Keratinocyte (primary cell): ENCODE measurements at regions not wholly inside any gene's neighbourhood (a gene's known extent, or its start where the extent isn't known, plus 50 kb on each side); places are given as distances from the start of the nearest gene placed in this dataset.

Experiments
- DNase-seq: peaks from one replicate; pipeline ENCODE4 v3.0.0-alpha.2; 2011; ENCODE audit warnings: low read depth, missing footprints, low spot score
- FAIRE-seq: peaks from 2 replicates; lab custom pipeline; 2011; peaks lifted over from hg19 to GRCh38; lab: Jason Lieb, UNC
- H2AFZ ChIP-seq: 2 replicates; pipeline ENCODE4 v1.6.0; 2012; ENCODE audit warnings: low read length, control low read depth, inconsistent platforms; ENCODE audit not compliant: control insufficient read depth
- H3K27ac ChIP-seq: 2 replicates; pipeline ENCODE4 v1.5.1; 2011; ENCODE audit warnings: low read length; ENCODE audit not compliant: control insufficient read depth, insufficient read depth
- H3K27me3 ChIP-seq: 3 replicates; pipeline ENCODE4 v1.6.0; 2011; ENCODE audit warnings: low read length; ENCODE audit not compliant: control insufficient read depth, insufficient read depth; ENCODE audit errors: extremely low read depth
- H3K36me3 ChIP-seq, 2 experiments: 2 replicates in 1 of 2; 3 replicates in 1 of 2; pipeline ENCODE4 v1.5.1; 2011; ENCODE audit warnings: low read length in 2 of 2, mild to moderate bottlenecking in 1 of 2; ENCODE audit not compliant: control insufficient read depth in 2 of 2, insufficient read depth in 2 of 2; ENCODE audit errors: extremely low read depth in 1 of 2
- H3K4me1 ChIP-seq: 3 replicates; pipeline ENCODE4 v1.5.1; 2011; ENCODE audit warnings: low read length; ENCODE audit not compliant: control insufficient read depth, insufficient read depth; ENCODE audit errors: extremely low read depth
- H3K4me2 ChIP-seq: 3 replicates; pipeline ENCODE4 v1.6.0; 2011; ENCODE audit warnings: low read depth, low read length; ENCODE audit not compliant: control insufficient read depth, insufficient read depth; ENCODE audit errors: extremely low read depth
- H3K4me3 ChIP-seq, 3 experiments: fragments of 200-600 bp in 1 of 3; sonication (generic) in 1 of 3; 2 replicates in 2 of 3; 3 replicates in 1 of 3; pipeline ENCODE4 v1.5.1; 2011 to 2016; ENCODE audit warnings: low read length in 3 of 3, mild to moderate bottlenecking in 3 of 3, control low read depth in 2 of 3, inconsistent platforms in 1 of 3, low read depth in 1 of 3, mixed read lengths in 1 of 3, mixed run types in 1 of 3, moderate library complexity in 1 of 3; ENCODE audit not compliant: control insufficient read depth in 2 of 3, insufficient read depth in 2 of 3; ENCODE audit errors: extremely low read depth in 1 of 3
- H3K79me2 ChIP-seq: 2 replicates; pipeline ENCODE4 v1.6.0; 2012; ENCODE audit warnings: low read length; ENCODE audit not compliant: control insufficient read depth, insufficient read depth
- H3K9ac ChIP-seq: 3 replicates; pipeline ENCODE4 v1.6.0; 2011; ENCODE audit warnings: low read length; ENCODE audit not compliant: control insufficient read depth, insufficient read depth; ENCODE audit errors: extremely low read depth
- H3K9me1 ChIP-seq: 3 replicates; pipeline ENCODE4 v1.6.0; 2011; ENCODE audit warnings: low read length; ENCODE audit not compliant: control insufficient read depth, insufficient read depth; ENCODE audit errors: extremely low read depth
- H3K9me3 ChIP-seq: 2 replicates; pipeline ENCODE4 v1.5.1; 2012; ENCODE audit warnings: low read depth, low read length; ENCODE audit not compliant: control insufficient read depth
- H4K20me1 ChIP-seq: 3 replicates; pipeline ENCODE4 v1.6.0; 2011; ENCODE audit warnings: low read length; ENCODE audit not compliant: control insufficient read depth, insufficient read depth; ENCODE audit errors: extremely low read depth
- CTCF ChIP-seq, 3 experiments: IDR thresholded peaks in 1 of 3; conservative IDR thresholded peaks in 1 of 3; optimal IDR thresholded peaks in 1 of 3; 2 replicates in 2 of 3; 3 replicates in 1 of 3; pipeline versions ENCODE3 to v1.5.1; 2011; ENCODE audit warnings: low read length in 3 of 3, mild to moderate bottlenecking in 3 of 3, moderate library complexity in 2 of 3, control low read depth in 1 of 3, inconsistent platforms in 1 of 3; ENCODE audit not compliant: insufficient read depth in 2 of 3; ENCODE audit errors: extremely low read depth in 1 of 3
- EZH2 ChIP-seq: IDR thresholded peaks from one replicate; pipeline ENCODE4 v1.6.1; 2012; ENCODE audit warnings: inconsistent platforms, mild to moderate bottlenecking, low read length, moderate library complexity
- dilution Hi-C: fragments of 300-500 bp; cut with MboI; formaldehyde crosslinking; loops from one replicate; pipeline ENCODE4 v1.7.0; 2020; ENCODE audit warnings: low sequenced_read_pairs; ENCODE audit not compliant: extremely low pct_ligation_motif_present

DNA sequence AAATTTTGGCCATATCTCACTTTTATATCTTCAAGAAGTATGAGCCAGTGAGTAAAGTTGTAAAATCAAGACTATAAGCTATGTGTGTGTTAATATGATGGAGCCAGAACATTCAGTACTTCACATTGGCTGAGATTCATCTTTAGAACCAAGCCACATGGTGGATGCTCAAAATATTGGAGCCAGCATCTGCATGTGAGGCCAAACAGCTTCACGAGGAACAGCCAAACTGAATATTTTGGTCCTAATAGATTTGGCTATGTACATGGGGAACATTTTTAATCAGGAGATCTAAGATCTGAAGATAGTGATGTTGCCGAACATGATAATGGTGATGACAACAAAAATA, 1089.8 kb downstream of the TUSC7 start:
- FAIRE-seq, result no peak
- H3K27ac ChIP-seq, result no peak overlapping the region
- H3K4me1 ChIP-seq, result no peaks in the 10 kb centered on the region
- H3K4me3 ChIP-seq, result no peak overlapping the region
- H2AFZ ChIP-seq, result no peak overlapping the region
- H3K4me2 ChIP-seq, result no peak overlapping the region
- no peaks in the 10 kb centered on the region for H3K9me3 ChIP-seq
- dilution Hi-C loops, result no loop called here
- no peaks in the 10 kb centered on the region for H3K36me3 ChIP-seq
- H3K9me1 ChIP-seq, result no peaks in the 10 kb centered on the region
- DNase-seq, result no peak
- no peaks in the 10 kb centered on the region for H3K79me2 ChIP-seq
- no peaks in the 10 kb centered on the region for H3K27me3 ChIP-seq
- TF ChIP-seq EZH2 (no peak), CTCF (optimal IDR thresholded peaks at IDR 0.05 in 1 of 3, IDR thresholded peaks at IDR 0.05 in 1 of 3, conservative IDR thresholded peaks at IDR 0.05 in 1 of 3; ENCODE audit: extremely low read depth in 1 of 3, insufficient read depth in 2 of 3, low read length in 3 of 3) (no peak)
- no peaks in the 10 kb centered on the region for H4K20me1 ChIP-seq
- no peak overlapping the region for H3K9ac ChIP-seq

- no peak for TF ChIP-seq CTCF (optimal IDR thresholded peaks at IDR 0.05 in 1 of 3, IDR thresholded peaks at IDR 0.05 in 1 of 3, conservative IDR thresholded peaks at IDR 0.05 in 1 of 3; ENCODE audit: extremely low read depth in 1 of 3, insufficient read depth in 2 of 3, low read length in 3 of 3)
- no peak for TF ChIP-seq EZH2
- Histone ChIP-seq H3K9me3 (no peaks in the 10 kb centered on the region), H3K79me2 (no peaks in the 10 kb centered on the region), H3K27me3 (no peaks in the 10 kb centered on the region), H4K20me1 (no peaks in the 10 kb centered on the region), H3K4me3 (no peak overlapping the region), H3K27ac (no peak overlapping the region), H3K36me3 (no peaks in the 10 kb centered on the region), H3K4me2 (no peak overlapping the region), H2AFZ (no peak overlapping the region), H3K4me1 (no peaks in the 10 kb centered on the region), H3K9ac (no peak overlapping the region), H3K9me1 (no peaks in the 10 kb centered on the region)
- FAIRE-seq (no peak), DNase-seq (no peak)
- dilution Hi-C loops, result no loop called here
These were observed 1092.3 kb downstream of the TUSC7 start for GRCh38 chr3:117801912-117802239.
